HFFc6 (cell line): ENCODE measurements at regions not wholly inside any gene's neighbourhood (a gene's known extent, or its start where the extent isn't known, plus 50 kb on each side); places are given as distances from the start of the nearest gene placed in this dataset.

Experiments
- DNase-seq: peaks from one replicate; pipeline ENCODE4 v3.0.0-alpha.2; 2018
- H3K27ac Mint-ChIP-seq: 2 replicates; pipeline ENCODE4 v1.8.0; 2020; ENCODE audit warnings: mild to moderate bottlenecking, mixed read lengths
- H3K27me3 Mint-ChIP-seq: 2 replicates; pipeline ENCODE4 v1.8.0; 2021; ENCODE audit warnings: mild to moderate bottlenecking, moderate library complexity, mixed read lengths; ENCODE audit not compliant: insufficient read depth
- H3K36me3 Mint-ChIP-seq: 2 replicates; pipeline ENCODE4 v1.8.0; 2021; ENCODE audit warnings: low read depth, mixed read lengths
- H3K4me1 Mint-ChIP-seq: 2 replicates; pipeline ENCODE4 v1.8.0; 2020; ENCODE audit warnings: low read depth, mixed read lengths
- H3K4me3 Mint-ChIP-seq: 2 replicates; pipeline ENCODE4 v1.8.0; 2020; ENCODE audit warnings: mild to moderate bottlenecking, moderate library complexity, mixed read lengths
- H3K9me3 Mint-ChIP-seq: 2 replicates; pipeline ENCODE4 v1.8.0; 2020; ENCODE audit warnings: mild to moderate bottlenecking, mixed read lengths
- CTCF ChIP-seq: fragments of 200-600 bp; sonication (generic); IDR thresholded peaks from 2 replicates; pipeline ENCODE4 v1.5.0; 2021; ENCODE audit warnings: antibody characterized with exemption, mild to moderate bottlenecking

DNA sequence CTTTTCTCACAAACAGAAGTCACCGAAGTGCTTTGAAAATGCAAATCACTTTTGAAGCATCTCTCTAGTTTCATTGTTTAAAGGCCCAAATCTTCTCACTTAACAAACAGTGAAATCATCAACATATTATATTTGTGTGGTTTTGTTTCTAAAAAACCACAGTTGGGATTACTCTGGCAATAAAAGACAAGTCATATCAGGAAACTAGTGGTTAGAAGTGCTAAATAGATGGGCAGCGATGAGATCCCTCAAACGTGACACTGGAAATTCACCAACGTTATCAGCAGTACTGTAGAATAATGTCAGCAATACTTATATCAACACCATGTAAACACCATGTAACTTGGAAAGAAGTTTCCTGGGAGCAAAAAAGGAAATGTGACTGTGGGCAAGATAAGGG is 893.5 kb downstream of the SUCLG1 start:
- H3K9me3 Mint-ChIP-seq, result peaks cover 19% of the 10 kb centered on the region
- no peak for DNase-seq
- no peak overlapping the region for H3K4me3 Mint-ChIP-seq
- no peaks in the 10 kb centered on the region for H3K4me1 Mint-ChIP-seq
- H3K27ac Mint-ChIP-seq, result no peak overlapping the region
- no peaks in the 10 kb centered on the region for H3K27me3 Mint-ChIP-seq
- TF ChIP-seq CTCF, result no peak
- no peaks in the 10 kb centered on the region for H3K36me3 Mint-ChIP-seq

GRCh38 chr2:83565181-83565580 is 893.9 kb downstream of the SUCLG1 start:
- no peak for DNase-seq
- Mint-ChIP-seq H3K27me3 (no peaks in the 10 kb centered on the region), H3K36me3 (no peaks in the 10 kb centered on the region), H3K9me3 (peaks cover 15% of the 10 kb centered on the region), H3K4me3 (no peak overlapping the region), H3K27ac (no peak overlapping the region), H3K4me1 (no peaks in the 10 kb centered on the region)
- TF ChIP-seq CTCF, result no peak

- H3K4me3 Mint-ChIP-seq, result no peak overlapping the region
- no peak for TF ChIP-seq CTCF
- H3K27me3 Mint-ChIP-seq, result no peaks in the 10 kb centered on the region
- peaks cover 30% of the 10 kb centered on the region for H3K9me3 Mint-ChIP-seq
- no peak overlapping the region for H3K27ac Mint-ChIP-seq
- no peaks in the 10 kb centered on the region for H3K36me3 Mint-ChIP-seq
- DNase-seq, result no peak
- no peaks in the 10 kb centered on the region for H3K4me1 Mint-ChIP-seq
Measured at GRCh38 chr2:83561592-83561991, 897.5 kb downstream of the SUCLG1 start.

DNA sequence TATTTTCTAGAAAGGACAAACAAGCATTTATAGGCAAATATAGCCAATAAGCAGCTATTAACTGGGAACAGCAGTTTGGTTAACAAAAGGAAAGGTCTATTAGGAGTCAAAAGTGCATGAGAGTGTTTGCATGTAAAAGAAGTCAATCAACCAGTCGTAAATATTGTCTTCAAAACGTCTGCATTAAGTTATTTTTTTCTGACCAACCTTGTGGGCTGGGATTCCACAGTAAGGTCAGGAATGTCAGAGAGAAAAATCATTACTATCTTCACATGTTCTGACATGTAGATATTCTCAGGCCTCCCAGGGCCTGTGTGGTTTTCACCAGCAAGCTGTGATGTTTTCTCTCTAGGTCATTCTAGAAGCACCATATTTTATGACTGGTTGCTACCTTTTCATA is 922.5 kb downstream of the SUCLG1 start:
- H3K36me3 Mint-ChIP-seq, result no peaks in the 10 kb centered on the region
- no peak for DNase-seq
- H3K4me3 Mint-ChIP-seq, result no peak overlapping the region
- no peaks in the 10 kb centered on the region for H3K4me1 Mint-ChIP-seq
- peaks cover 11% of the 10 kb centered on the region for H3K9me3 Mint-ChIP-seq
- no peak for TF ChIP-seq CTCF
- H3K27ac Mint-ChIP-seq, result no peak overlapping the region
- H3K27me3 Mint-ChIP-seq, result no peaks in the 10 kb centered on the region; the same call in 1 of the 2 replicates

- no peaks in the 10 kb centered on the region for H3K4me1 Mint-ChIP-seq
- no peaks in the 10 kb centered on the region for H3K36me3 Mint-ChIP-seq
- no peak for DNase-seq
- no peak for TF ChIP-seq CTCF
- peaks cover 11% of the 10 kb centered on the region for H3K9me3 Mint-ChIP-seq
- H3K4me3 Mint-ChIP-seq, result no peak overlapping the region
- no peak overlapping the region for H3K27ac Mint-ChIP-seq
- no peaks in the 10 kb centered on the region for H3K27me3 Mint-ChIP-seq
Measured at GRCh38 chr2:83534416-83534815, 924.7 kb downstream of the SUCLG1 start.

GRCh38 chr2:83531206-83531826 is 927.8 kb downstream of the SUCLG1 start:
- Mint-ChIP-seq H3K27ac (no peak overlapping the region), H3K36me3 (no peaks in the 10 kb centered on the region), H3K4me3 (no peak overlapping the region)

More at GRCh38 chr2:83531206-83531826, 927.8 kb downstream of the SUCLG1 start:
- Mint-ChIP-seq H3K27me3 (no peaks in the 10 kb centered on the region), H3K9me3 (peaks cover 7% of the 10 kb centered on the region), H3K4me1 (no peaks in the 10 kb centered on the region)
- no peak for TF ChIP-seq CTCF
- no peak for DNase-seq
